ENCODE measurements at regions not wholly inside any gene's neighbourhood (a gene's known extent, or its start where the extent isn't known, plus 50 kb on each side); places are given as distances from the start of the nearest gene placed in this dataset.

GRCh38 chr1:83581747-83582146 lies 417.2 kb downstream of the TTLL7 start:
- intact Hi-C loops (cut with micrococcal nuclease; ENCODE audit: unreplicated experiment): no loop called here
- H3K36me3 Mint-ChIP-seq (ENCODE audit: insufficient read depth, unreplicated experiment): no peaks in the 10 kb centered on the region
- CTCF ChIA-PET: no interaction called here
- no peaks in the 10 kb centered on the region for H3K27me3 Mint-ChIP-seq (ENCODE audit: unreplicated experiment)
- no peak for DNase-seq
- no peak overlapping the region for H3K27ac Mint-ChIP-seq (ENCODE audit: unreplicated experiment)
- no peaks in the 10 kb centered on the region for H3K4me1 Mint-ChIP-seq (ENCODE audit: low read depth, unreplicated experiment)
- TF ChIP-seq, protein P1, sequence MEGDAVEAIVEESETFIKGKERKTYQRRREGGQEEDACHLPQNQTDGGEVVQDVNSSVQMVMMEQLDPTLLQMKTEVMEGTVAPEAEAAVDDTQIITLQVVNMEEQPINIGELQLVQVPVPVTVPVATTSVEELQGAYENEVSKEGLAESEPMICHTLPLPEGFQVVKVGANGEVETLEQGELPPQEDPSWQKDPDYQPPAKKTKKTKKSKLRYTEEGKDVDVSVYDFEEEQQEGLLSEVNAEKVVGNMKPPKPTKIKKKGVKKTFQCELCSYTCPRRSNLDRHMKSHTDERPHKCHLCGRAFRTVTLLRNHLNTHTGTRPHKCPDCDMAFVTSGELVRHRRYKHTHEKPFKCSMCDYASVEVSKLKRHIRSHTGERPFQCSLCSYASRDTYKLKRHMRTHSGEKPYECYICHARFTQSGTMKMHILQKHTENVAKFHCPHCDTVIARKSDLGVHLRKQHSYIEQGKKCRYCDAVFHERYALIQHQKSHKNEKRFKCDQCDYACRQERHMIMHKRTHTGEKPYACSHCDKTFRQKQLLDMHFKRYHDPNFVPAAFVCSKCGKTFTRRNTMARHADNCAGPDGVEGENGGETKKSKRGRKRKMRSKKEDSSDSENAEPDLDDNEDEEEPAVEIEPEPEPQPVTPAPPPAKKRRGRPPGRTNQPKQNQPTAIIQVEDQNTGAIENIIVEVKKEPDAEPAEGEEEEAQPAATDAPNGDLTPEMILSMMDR (IDR thresholded peaks at IDR 0.05; ENCODE audit: unreplicated experiment): no peak
- no TSS peak for BruUV-seq (replicated peaks)
- peaks cover 7% of the 10 kb centered on the region for H3K9me3 Mint-ChIP-seq (ENCODE audit: low read depth, unreplicated experiment)
- no peak overlapping the region for H3K4me3 Mint-ChIP-seq (ENCODE audit: low read depth, unreplicated experiment)

- H3K4me3 Mint-ChIP-seq (ENCODE audit: low read depth, unreplicated experiment): no peak overlapping the region
- CTCF ChIA-PET: no interaction called here
- H3K4me1 Mint-ChIP-seq (ENCODE audit: low read depth, unreplicated experiment): peaks cover 8% of the 10 kb centered on the region
- no peaks in the 10 kb centered on the region for H3K36me3 Mint-ChIP-seq (ENCODE audit: insufficient read depth, unreplicated experiment)
- H3K9me3 Mint-ChIP-seq (ENCODE audit: low read depth, unreplicated experiment): peaks cover 6% of the 10 kb centered on the region
- TF ChIP-seq, protein P1 (IDR thresholded peaks at IDR 0.05; ENCODE audit: unreplicated experiment): no peak
- no peaks in the 10 kb centered on the region for H3K27me3 Mint-ChIP-seq (ENCODE audit: unreplicated experiment)
- no peak overlapping the region for H3K27ac Mint-ChIP-seq (ENCODE audit: unreplicated experiment)
- intact Hi-C loops (cut with micrococcal nuclease; ENCODE audit: unreplicated experiment): no loop called here
- BruUV-seq (replicated peaks): no TSS peak
- no peak for DNase-seq
Observed at GRCh38 chr1:83574791-83575190, 424.1 kb downstream of the TTLL7 start.

DNA sequence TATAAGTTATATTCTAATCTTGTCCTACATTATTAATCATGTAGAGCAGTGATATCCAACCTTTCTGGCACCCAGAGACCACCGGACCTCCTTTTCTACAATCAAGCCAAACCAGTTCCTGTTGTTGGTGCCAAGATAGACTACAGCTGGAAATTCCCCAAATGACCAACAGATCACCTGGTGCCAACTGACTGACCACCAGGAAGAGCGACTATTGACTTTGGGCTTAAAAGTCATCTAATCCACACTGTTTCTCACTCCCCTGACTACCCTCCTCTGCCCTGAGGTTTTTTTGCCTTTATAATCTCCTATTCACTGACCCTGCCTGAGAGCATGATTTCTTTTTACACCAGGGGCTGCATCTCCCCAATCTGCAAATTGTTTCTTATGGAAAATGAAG lies 425.2 kb downstream of the TTLL7 start:
- no peak for DNase-seq
- Mint-ChIP-seq H3K27me3 (ENCODE audit: unreplicated experiment) (no peaks in the 10 kb centered on the region), H3K4me3 (ENCODE audit: low read depth, unreplicated experiment) (no peak overlapping the region), H3K27ac (ENCODE audit: unreplicated experiment) (no peak overlapping the region), H3K4me1 (ENCODE audit: low read depth, unreplicated experiment) (peaks cover 8% of the 10 kb centered on the region), H3K9me3 (ENCODE audit: low read depth, unreplicated experiment) (peaks cover 5% of the 10 kb centered on the region), H3K36me3 (ENCODE audit: insufficient read depth, unreplicated experiment) (no peaks in the 10 kb centered on the region)
- CTCF ChIA-PET: no interaction called here
- intact Hi-C loops (cut with micrococcal nuclease; ENCODE audit: unreplicated experiment): no loop called here
- BruUV-seq (replicated peaks): no TSS peak
- TF ChIP-seq, protein P1 (IDR thresholded peaks at IDR 0.05; ENCODE audit: unreplicated experiment): no peak

GRCh38 chr1:83571536-83571935 lies 427.4 kb downstream of the TTLL7 start:
- TF ChIP-seq, protein P1 (IDR thresholded peaks at IDR 0.05; ENCODE audit: unreplicated experiment): no peak

More at GRCh38 chr1:83571536-83571935, 427.4 kb downstream of the TTLL7 start:
- no peaks in the 10 kb centered on the region for H3K36me3 Mint-ChIP-seq (ENCODE audit: insufficient read depth, unreplicated experiment)
- no peak overlapping the region for H3K27ac Mint-ChIP-seq (ENCODE audit: unreplicated experiment)
- no peak overlapping the region for H3K4me3 Mint-ChIP-seq (ENCODE audit: low read depth, unreplicated experiment)
- H3K9me3 Mint-ChIP-seq (ENCODE audit: low read depth, unreplicated experiment): peaks cover 6% of the 10 kb centered on the region
- no peaks in the 10 kb centered on the region for H3K27me3 Mint-ChIP-seq (ENCODE audit: unreplicated experiment)
- CTCF ChIA-PET: interaction anchor here (0.7 kb wide), 1 partner anchor 165 kb away, joined by 7 read pairs; no protein-coding TSS in a partner anchor
- no peak for DNase-seq
- intact Hi-C loops (cut with micrococcal nuclease; ENCODE audit: unreplicated experiment): no loop called here
- BruUV-seq (replicated peaks): no TSS peak
- peaks cover 8% of the 10 kb centered on the region for H3K4me1 Mint-ChIP-seq (ENCODE audit: low read depth, unreplicated experiment)
